HTR-8/SVneo (cell line): ENCODE measurements at regions not wholly inside any gene's neighbourhood (a gene's known extent, or its start where the extent isn't known, plus 50 kb on each side); places are given as distances from the start of the nearest gene placed in this dataset.
"Not testable (repeated sequence)": the region's sequence is repeated elsewhere in the genome, so short reads cannot be mapped to it uniquely, and the experiment has no call there.

Experiments
- DNase-seq: peaks from one replicate; pipeline ENCODE4 v3.0.0; 2011; ENCODE audit warnings: low spot score, mixed read lengths; ENCODE audit not compliant: insufficient read length
- FAIRE-seq: peaks from 2 replicates; lab custom pipeline; 2011; peaks lifted over from hg19 to GRCh38; lab: Jason Lieb, UNC

DNA sequence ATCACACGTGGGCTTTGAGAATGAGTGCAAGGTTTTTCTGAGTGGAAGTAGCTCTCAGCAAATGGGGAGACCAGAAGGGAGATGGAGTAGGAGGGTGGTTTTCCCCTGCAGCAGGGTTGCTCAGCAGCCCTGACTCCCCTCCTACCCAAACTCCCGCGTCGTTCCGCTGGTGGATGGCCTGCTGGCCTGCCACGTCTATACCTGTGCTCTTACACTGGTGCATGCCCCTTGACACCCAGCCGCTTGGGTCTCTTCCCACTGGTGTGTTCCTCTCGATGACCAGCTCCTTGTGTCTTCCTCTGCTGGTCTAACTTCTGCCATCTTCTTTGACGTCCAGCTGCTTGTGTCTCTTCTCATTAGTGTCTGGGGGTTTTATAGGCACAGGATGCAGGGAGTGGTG lies 1797.9 kb downstream of the NCAM2 start:
- DNase-seq, result no peak
- FAIRE-seq, result no peak

DNA sequence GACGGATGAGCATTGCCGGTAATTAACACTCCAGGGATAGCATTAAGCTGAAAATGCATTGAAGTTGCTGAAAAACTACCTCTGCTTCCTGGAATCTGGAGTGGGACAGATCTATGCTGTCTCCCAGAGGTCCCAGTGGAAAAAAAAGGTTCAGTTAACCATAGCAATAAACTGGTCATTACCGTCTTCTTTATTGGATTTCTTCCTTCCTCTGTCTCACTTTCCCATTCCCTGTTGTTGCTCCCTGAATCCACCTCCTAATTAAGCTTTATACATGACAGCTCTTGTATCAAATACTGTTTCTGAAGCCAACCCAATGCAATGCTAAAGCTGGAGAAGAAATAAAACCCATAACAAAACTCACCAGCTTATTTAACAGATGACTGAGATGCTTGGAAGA lies 1805.9 kb downstream of the NCAM2 start:
- DNase-seq, result no peak
- no peak for FAIRE-seq

DNA sequence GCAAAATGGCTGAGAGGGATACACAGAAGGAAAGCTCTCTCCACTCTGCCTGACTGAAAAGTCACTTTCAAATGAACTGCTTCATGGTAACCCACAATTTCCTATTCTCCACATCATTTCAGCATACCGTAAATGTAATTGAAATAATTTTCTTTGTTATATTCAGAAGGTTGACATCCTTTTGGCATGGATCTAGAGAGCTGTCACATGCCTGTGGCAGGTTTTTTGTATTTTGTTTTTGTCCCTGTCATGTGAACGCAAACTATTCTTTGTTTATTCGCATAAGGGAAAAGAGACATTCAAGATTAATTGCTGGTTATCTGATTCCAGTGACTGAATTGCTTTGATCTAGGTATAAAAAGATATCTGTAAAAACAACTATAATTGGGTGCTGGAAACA lies 1808.1 kb downstream of the NCAM2 start:
- FAIRE-seq, result no peak

DNA sequence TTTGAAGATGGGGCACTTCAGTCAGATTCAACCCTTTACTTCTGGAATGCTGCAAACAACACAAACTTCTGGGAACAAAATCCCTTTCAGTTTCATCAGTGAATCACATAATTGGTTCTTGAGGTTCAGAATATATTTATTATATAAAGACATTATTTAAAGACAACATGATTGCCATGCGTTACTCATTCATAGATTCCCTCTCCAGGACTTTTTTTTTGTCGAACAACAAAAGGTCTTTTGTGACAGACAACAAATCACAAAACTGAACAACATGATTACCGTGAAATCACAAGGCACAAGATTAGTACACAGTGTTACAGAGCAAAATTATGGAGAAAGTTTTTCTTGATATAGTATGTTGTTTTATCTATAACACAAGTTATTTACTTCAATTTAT lies 1815.0 kb downstream of the NCAM2 start:
- DNase-seq (no peak), FAIRE-seq (no peak)

More for the DNA sequence above, 1808.1 kb downstream of the NCAM2 start:
- no peak for DNase-seq

DNA sequence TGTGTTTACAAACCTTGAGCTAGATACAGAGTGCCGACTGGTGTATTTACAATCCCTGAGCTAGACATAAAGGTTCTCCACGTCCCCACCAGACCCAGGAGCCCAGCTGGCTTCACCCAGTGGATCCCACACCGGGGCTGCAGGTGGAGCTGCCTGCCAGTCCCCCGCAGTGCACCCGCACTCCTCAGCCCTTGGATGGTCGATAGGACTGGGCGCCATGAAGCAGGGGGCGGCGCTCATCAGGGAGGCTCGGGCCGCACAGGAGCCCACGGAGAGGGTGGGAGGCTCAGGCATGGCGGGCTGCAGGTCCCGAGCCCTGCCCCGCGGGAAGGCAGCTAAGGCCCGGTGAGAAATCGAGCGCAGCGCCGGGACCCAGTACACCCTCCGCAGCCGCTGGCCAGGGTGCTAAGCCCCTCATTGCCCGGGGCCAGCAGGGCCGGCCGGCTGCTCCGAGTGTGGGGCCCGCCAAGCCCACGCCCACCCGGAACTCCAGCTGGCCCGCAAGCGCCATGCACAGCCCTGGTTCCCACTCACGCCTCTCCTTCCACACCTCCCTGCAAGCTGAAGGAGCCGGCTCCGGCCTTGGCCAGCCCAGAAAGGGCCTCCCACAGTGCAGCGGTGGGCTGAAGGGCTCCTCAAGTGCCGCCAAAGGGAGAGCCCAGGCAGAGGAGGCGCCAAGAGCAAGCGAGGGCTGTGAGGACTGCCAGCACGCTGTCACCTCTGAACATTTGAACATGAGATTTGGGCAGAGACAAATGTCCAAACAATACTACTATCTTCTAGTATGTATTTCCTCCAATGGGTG lies 1820.7 kb downstream of the NCAM2 start:
- not testable (repeated sequence) for FAIRE-seq, DNase-seq

DNA sequence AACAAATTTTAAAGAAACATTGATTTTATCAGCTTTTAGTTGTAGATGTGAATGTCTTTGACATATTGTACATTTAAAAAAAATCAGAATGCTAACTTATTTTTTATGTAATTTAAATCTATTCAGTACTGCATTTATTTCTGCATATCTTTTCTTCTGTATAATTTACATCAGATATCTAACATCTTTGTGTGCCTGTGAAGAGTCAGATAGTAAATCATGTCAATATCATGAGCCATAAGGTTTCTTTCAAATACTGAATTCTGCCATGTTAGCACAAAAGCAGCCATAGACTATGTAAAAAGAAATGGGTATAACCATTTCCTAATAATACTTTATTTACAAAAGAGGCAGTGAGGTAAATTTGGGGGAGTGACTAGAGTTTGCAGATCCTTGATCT lies 1829.2 kb downstream of the NCAM2 start:
- FAIRE-seq, result no peak
- DNase-seq, result no peak

DNA sequence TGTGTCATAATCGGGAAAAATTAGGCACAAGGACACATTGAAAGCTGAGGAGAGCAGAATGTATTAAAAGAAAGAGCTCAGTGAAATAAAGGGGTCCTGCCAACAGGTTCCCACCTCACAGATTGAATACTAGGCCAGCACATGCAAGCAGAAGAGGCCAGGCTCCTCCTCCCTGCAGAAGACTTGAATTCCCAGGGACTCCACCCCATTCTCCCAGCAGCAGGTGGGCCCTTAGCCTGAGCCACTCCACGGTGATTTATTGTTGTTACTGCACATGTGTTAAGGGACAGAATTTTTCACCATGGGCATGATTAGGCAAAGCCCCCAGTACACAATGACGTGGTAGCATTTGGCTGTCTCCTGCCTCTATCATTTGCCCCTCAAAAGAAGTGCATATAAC lies 1844.7 kb downstream of the NCAM2 start:
- FAIRE-seq (no peak), DNase-seq (no peak)

DNA sequence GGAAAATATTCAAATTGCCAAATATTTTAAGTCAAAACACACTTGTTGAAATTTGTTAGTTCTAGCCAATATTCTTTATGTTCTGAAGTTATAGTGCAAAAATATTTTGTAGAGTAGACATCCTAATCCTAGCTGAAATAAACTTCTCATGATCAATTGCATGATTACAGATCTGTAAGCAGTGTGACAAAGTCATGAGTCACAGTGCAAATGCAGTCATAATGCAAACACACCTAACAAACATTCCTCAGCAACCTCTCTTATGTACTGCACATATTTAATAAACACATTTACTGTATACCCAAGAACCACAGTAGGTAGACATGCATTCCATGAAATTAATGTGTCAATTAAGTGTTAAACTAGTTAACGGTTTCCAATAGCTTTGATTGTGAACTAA lies 1857.4 kb downstream of the NCAM2 start:
- FAIRE-seq (no peak), DNase-seq (no peak)

DNA sequence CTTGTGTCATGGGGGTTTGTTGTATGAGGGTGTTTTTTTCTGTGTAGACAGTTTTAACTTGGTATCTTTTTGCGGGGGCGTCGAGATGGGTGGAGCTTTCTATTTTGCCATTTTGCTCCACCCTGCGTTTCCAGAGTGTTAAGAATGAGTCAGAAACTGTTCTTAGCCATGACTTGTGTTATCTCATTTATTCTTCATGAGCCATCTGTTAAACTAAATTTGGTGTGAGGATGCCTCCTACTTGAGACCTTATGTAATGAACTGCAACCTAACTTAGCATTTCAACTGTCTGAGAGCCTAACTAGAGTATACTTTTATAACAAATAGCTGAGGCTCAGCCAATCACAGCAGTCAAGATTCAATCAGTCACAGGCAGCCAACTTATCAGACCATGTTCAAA lies 1873.5 kb downstream of the NCAM2 start:
- FAIRE-seq, result no peak
- no peak for DNase-seq

DNA sequence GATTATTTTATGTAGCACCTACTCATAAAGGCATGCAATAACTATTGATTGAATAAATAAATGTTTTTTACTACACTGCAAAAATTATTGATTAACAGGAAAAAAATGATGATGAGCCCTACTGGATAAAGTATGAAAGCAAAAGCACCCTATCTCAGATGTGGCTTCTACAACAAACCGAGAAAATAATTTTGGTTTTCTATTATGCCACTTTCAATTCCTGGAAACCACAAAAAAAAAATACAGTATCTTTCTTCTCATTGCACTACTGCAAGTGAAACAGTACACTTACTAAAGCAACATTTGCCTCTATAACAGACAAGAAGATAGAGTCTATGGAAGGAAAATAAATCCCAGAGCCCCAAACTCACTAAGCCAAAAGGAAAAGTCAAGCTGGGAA lies 1882.4 kb downstream of the NCAM2 start:
- FAIRE-seq (no peak), DNase-seq (no peak)

DNA sequence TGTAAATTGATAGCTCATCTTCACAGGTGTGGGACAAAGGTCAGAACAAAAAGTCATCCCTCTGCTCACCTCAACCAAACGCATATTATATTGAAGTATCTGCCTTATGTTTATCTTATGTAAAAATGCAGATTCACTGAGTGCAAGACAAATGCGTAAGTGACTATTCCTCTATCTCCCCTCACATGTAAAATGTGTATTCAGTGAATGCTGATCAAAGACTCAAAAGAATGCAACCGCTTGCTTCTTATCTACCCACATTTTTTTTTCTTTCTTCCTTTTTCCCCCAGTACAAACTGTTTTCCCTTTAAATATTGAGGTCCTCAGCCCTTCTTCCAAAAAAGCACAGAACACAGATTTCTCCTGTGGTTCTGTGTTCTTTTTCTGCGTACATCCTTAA lies 1882.9 kb downstream of the NCAM2 start:
- FAIRE-seq (no peak), DNase-seq (no peak)

DNA sequence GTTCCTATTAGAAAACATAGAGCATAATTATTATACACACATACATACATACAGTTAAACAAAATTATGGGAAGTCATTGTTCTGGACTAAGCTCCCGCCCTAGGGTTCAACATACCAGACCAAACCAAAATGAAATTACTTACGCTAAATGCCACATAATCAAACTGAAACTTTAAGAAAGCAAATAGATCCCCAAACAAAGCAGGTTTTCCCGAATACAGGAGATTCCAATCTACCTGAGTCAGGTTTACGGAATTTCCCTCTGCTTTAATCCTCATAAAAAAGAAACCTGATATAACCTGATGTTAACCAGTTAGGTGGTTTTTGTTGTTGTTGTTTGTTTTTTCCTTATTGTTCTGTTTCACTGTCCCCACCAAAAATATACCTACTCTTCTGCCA lies 1886.9 kb downstream of the NCAM2 start:
- DNase-seq (no peak), FAIRE-seq (no peak)

DNA sequence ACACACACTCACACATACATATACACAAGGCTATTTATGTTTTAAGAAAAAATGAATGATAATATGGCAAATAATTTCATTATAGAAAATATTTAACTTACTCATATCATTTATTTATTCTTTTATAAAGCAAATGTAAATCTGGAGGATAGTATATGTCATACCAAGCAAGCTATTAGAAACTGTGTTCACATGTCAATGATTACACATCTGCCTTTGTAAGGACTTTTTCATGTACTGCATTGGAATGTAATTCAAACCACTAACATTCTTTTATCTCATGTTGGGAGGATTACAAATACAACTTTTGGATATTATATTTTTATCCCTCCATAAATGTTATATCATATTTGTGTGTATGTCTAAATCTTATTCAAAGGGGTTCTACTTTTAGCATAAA lies 1887.4 kb downstream of the NCAM2 start:
- DNase-seq (no peak), FAIRE-seq (no peak)

DNA sequence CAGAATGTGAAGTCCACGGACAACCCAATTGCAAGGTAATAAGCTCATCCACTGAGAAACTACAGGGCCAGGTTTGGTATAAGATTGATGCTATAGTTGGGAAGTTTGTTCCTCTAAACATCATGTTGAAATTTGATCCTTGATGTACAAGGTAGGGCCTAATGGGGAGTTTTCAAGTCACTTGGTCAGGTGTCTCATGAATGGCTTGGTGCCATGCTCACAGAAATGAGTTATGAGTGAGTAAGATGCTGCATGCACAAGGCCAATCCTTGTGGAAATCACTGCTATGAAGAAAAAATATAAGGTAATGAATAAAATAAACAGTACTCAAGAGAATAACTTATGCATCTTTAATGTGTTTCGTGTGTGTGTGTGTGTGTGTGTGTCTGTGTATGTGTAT lies 1891.2 kb downstream of the NCAM2 start:
- FAIRE-seq (no peak), DNase-seq (no peak)

DNA sequence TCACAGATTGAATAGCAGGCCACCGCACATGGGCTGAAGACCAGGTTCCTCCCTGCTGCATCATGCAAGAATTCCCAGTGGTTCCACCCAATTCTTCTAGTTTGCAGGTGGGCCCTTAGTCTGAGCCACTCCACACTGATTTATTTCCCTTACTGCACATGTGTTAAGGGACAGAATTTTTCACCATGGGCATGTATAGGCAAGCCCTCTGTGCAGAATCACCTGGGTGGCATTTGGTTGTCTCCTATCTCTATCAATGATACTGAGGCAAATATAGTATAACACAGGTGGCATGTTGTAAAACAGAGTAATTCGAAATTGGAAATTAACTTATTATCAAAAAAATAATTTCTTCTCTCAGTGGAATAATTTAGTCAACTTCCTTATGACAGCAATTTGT lies 1892.4 kb downstream of the NCAM2 start:
- DNase-seq, result no peak
- FAIRE-seq, result no peak

DNA sequence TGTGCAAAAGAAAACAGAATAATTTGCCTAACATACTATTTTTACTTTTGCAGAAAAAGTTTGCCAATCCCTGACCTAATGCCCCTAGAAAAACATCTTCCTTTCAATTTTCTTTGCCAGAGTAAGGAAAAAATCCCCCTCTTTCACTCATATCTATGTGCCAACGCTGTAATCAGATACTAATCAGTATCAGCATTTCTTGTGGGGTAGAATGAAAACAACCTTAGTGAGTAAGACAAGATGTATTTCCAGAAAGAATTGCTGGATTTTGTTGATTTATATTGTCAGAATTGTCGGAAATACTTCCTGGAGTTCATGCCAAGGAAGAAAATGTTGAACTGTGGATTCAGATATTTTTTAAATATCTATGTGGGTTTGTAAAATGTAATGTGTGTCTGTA lies 1893.8 kb downstream of the NCAM2 start:
- FAIRE-seq, result no peak
- no peak for DNase-seq

DNA sequence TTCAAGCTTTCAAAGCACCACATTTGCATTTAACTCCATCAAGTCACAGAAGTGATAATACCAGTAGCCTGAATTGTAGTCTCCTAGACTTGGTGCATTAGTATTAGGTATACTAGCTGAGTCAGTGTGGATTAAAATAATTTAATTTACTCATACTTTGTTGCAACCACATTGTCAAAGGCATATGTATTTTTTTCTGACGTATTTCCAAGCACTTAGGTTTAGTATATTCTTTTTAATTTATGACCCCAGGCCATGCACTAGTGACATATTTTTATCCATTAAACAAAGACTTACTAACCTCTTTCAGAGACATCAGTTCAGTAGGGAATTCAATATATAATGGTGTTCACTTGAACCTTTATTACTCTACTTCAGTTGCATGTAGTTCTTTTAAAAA lies 1894.5 kb downstream of the NCAM2 start:
- DNase-seq, result no peak
- no peak for FAIRE-seq

DNA sequence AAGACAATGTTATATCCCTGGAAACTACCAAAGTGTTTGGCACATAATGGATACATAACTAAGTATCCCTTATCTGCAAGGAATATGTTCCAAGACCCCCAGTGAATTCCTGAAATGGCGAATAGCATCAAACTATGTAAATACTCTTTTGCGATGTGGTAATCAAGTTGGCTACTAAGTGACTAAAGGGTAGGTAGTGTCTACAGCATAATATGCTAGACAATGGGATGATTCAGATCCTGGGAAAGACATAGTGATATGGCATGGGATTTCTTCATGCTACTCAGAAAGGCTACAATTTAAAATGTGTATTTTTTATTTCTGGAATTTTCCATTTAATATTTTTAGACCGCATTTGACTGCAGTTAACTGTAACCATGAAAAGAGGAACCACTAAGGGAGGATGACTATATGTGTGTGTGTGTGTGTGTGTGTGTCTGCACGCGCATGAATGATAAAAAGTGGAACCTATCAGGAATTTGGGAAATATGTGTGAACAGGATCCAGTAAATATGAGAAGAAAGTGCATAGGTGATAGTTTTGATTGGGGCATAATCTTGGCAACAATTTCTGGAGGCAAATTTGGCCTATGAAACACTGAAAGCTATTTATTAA lies 1899.9 kb downstream of the NCAM2 start:
- FAIRE-seq, result no peak

DNA sequence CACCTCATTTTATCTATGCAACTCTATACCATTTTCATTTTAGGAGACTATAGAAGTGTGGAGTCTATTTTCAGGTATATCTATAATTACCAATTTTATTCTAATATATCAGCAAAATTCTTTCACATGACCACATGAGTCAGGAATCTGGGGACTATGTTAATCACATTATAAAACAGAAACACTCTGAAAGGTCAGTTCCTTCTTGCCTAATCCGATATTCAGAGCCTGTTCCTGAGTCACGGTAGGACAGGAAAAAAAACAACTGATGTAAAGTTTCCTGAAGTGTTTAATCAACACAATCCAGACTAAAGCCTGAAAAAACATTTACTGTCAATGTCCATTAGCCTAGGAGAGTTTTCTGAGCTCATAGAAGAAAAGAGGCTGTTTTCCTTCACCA lies 1902.3 kb downstream of the NCAM2 start:
- DNase-seq (peak; percentile 43), FAIRE-seq (no peak)

More for the DNA sequence above, 1899.9 kb downstream of the NCAM2 start:
- no peak for DNase-seq

DNA sequence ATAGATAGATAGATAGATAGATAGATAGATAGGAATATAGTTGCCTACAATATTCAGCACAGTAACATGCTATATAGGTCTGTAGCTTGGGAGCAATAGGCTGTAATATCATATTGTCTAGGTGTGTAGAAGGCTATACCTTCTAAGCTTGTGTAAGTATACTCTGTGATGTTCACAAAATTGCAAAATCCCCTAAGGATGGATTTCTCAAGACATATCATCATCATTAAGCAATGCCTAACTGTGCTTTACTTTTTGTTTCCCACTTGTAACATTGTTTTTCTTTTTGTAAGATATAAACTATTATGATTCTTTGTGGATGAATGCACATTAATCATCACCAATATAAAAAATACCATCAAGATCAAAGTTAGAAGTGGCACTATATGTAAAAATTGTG lies 1905.6 kb downstream of the NCAM2 start:
- FAIRE-seq, result no peak
- DNase-seq, result no peak

DNA sequence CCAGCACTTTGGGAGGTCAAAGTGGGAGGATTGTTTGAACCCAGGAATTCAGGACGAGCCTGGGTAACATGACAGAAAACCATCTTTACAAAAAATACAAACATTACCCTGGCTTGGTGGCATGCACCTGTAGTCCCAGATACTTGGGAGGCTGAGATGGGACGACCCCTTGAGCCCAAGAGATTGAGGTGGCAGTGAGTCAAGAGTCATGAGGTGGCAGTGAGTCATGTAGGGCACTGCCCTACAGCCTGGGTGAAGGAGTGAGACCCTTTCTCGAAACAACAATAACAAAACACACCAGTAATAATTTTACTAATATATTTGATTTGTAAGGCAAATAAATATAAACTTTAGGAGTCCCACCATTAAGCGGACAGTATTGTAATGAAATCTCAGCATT lies 1906.2 kb downstream of the NCAM2 start:
- DNase-seq, result no peak
- no peak for FAIRE-seq

DNA sequence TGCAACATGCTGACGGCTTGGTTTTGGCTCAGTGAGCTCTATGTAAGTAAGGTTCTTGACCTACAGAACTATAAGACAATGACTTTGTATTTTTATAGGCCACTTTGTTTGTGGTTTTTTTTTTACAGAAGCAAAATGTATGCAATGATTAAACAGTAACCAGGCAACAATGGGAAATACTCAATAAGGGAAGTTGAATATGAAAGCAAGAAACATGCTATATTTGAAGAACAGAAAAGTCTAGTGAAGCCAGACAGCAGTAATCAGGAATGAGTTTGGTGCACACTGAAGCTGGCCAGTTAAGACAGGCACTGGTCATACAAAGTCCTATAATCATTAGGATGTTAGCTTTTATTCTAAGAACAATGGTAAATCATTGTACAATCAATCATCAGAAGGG lies 1926.8 kb downstream of the NCAM2 start:
- no peak for FAIRE-seq
- no peak for DNase-seq
